NCI-H226 (cell line): ENCODE measurements at regions not wholly inside any gene's neighbourhood (a gene's known extent, or its start where the extent isn't known, plus 50 kb on each side); places are given as distances from the start of the nearest gene placed in this dataset.
A peak's percentile ranks its signal among the peaks of the same experiment; 100 is the strongest.
"Not testable (repeated sequence)": the region's sequence is repeated elsewhere in the genome, so short reads cannot be mapped to it uniquely, and the experiment has no call there.

ENCODE experiments used
- DNase-seq: peaks from one replicate; pipeline ENCODE4 v3.0.0-alpha.2; 2015

GRCh38 chr14:34171431-34172172 is 220.7 kb upstream of the EGLN3 start:
- no peak for DNase-seq

- no peak for DNase-seq
Measured at GRCh38 chr14:34170882-34171281, 220.0 kb upstream of the EGLN3 start.

DNA sequence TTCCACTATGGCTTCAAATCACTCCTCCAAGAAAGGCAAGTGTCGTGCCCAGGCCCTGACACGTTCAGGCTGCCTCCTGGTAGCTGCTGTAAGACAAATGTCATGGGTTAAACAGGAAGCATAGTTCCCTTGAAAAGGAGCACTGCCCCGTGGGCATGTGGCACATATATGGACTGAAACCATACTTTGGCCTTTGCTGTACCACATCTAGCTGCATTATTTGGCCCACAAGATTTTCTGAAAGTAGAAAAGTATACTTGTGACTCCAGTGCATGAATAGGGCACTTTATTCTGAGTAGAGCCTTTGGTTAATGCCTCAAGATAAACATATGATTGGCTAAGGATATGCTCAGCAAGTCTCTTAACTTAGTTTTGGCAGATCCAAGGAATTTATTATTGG is 218.7 kb upstream of the EGLN3 start:
- no peak for DNase-seq

DNA sequence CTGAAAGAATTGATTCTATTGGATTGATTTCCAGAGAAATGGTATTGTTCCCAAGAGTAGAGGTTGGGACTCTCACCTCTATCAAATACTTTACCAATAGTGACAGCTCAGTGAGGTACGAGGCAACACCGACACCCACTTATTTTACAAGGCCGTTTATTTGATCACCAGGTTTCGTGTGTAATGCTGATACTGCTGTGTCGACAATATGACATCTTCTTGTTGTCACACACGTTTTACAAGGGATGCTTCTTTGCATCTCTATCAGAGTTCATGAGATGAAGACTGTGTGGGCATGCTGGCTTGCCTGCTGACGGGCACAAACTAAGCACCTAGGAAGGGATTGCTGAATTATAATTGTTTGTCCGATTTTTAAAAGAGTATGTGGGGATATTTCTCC is 217.8 kb upstream of the EGLN3 start:
- DNase-seq: no peak

- no peak for DNase-seq
Measured at GRCh38 chr14:34165847-34166350, 215.0 kb upstream of the EGLN3 start.

GRCh38 chr14:34164162-34164864 is 213.4 kb upstream of the EGLN3 start:
- no peak for DNase-seq

DNA sequence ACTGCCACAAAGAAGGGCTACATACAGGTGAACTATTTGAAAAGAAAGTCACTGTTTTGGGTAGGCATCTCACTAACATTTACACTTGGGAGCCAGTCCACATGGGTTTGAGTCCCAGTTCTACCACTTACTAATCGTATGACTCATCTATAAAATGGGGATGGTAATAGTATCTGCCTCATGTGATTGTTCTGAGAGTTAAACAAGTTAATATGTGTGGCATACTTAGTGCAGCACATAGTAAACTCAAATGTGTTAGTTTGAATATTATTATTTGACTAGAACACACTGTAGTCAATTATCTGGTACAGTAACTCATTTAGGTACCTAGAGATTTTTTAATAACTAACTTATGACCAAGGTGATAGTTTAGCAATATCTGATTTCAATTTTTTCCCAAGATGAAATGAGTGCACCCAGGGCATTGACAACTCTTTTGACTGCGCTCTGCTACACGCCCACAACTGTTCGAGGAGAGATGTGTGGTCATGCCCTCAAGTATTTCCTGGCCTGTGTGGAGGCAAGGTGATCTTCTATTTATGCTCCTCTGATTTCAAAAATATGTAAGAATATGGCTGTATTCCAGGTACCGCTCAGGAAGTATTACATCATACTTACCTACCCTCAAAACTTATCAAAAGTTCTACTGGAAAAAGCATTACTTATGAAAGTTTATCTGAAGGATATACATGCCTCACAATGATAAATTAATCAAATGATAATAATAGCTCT is 210.6 kb upstream of the EGLN3 start:
- peak; percentile 85 for DNase-seq

GRCh38 chr14:34160619-34161018 is 209.7 kb upstream of the EGLN3 start:
- DNase-seq: no peak

DNA sequence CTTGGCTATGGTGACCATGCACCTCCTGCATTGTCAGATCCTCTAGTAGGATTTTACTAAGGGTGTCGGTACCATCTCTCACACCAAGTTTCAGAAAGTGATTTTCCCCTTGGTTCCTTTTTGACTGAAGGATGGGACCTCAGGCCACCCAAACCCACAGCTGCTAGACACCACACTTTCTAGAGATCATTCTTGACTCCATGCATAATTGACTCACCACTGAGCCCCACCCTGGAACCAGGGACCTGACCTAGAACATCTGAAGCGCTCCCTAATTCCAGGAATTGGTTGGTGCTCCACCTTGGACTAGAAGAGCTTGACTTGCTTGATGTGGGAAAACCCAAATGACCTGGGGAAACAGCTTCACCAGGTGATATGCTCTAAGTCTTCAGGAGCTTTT is 206.8 kb upstream of the EGLN3 start:
- DNase-seq: no peak

GRCh38 chr14:34147461-34147860 is 196.6 kb upstream of the EGLN3 start:
- DNase-seq: no peak

GRCh38 chr14:34140127-34140526 is 189.3 kb upstream of the EGLN3 start:
- not testable (repeated sequence) for DNase-seq

GRCh38 chr14:34139160-34140121 is 188.6 kb upstream of the EGLN3 start:
- DNase-seq: peak; percentile 63

GRCh38 chr14:34138175-34138574 is 187.3 kb upstream of the EGLN3 start:
- no peak for DNase-seq

DNA sequence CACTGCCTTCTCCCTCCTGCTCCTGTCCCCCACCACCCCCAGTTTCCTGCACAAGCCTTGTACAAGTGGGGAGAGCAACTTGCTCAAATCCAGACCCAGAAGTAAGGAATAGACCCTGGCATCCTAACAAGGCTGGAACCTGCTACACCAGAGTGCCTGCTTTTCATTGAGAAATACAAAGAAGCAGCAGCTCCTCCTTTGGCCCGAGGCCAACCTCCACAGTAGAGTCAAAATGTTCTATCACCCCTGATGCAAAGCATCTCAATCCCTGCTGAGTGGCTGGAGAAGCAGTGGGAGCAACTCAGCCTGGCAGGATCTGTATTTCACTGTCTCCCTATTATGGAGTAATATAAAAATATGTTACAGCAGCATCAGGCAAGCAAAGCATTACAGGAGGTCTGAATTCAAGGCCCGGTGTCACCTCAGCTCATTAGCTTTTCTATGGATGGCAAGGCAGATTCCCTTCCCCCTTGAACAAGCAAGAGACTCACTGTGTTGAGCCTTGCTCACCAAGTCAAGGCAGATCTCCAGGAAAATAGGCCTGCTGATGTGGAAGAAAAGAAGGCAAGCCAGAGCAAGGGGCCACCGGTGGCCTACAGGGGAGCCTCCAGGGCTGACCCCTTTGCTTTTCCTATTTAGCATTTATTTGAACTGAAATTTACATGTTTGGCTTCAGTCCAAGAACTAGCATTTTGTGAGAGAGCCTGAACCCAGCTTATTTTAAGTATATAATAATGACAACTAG is 186.3 kb upstream of the EGLN3 start:
- DNase-seq: no peak

GRCh38 chr14:34135492-34135891 is 184.6 kb upstream of the EGLN3 start:
- no peak for DNase-seq

GRCh38 chr14:34134484-34134883 is 183.6 kb upstream of the EGLN3 start:
- no peak for DNase-seq

GRCh38 chr14:34129927-34130552 is 179.2 kb upstream of the EGLN3 start:
- DNase-seq: no peak

GRCh38 chr14:34128665-34129064 is 177.8 kb upstream of the EGLN3 start:
- no peak for DNase-seq

- no peak for DNase-seq
Measured at GRCh38 chr14:34126586-34126985, 175.7 kb upstream of the EGLN3 start.

DNA sequence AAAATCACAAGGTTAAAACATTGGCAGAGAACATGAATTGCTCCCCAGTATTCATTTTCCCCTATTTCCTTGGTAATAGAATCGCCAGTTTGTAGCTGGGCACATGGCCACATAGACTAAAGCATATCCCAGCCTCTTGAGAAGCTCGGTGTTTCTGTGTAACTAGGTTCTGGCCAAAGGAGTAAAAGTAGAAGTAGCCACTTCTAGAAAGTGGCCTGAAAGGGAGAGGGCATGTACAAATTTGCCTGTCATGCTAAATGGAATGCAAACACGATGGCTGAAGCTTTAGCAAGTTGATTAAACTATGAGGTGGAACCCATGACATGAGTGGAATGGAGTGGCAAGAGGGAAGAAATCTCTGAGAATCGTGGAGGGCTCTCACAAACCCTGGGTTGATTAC is 173.7 kb upstream of the EGLN3 start:
- no peak for DNase-seq

DNA sequence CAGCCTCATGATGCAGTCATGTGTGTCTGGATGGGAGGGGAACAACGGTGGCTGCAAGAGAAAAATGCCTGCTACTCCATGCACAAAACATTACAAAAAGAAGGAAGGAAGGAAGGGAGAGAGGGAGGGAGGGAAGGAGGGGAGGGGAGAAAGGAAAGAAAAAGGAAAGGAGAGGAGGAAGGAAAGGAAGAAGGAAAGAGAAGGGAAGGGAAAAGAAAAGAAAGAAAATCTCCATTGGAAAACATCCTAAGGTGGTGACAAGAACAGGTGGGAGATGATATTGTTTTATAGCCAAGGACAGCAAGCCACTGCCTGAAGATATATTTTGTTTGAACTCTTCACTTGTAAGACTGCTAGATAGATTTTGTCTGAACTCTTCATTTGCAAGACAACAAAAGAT is 171.8 kb upstream of the EGLN3 start:
- no peak for DNase-seq
